Fibroblast of lung (primary cell): ENCODE measurements at regions not wholly inside any gene's neighbourhood (a gene's known extent, or its start where the extent isn't known, plus 50 kb on each side); places are given as distances from the start of the nearest gene placed in this dataset.

Experiments
- DNase-seq, 2 donors: peaks; one replicate each; pipeline versions ENCODE4 v3.0.0 to v3.0.0-alpha.2; 2010; ENCODE audit warnings: low read depth in 2 of 2
- H2AFZ ChIP-seq: 2 replicates; pipeline ENCODE4 v1.5.1; 2012; ENCODE audit warnings: low read length, control low read depth, inconsistent platforms
- H3K27ac ChIP-seq: 2 replicates; pipeline ENCODE4 v1.5.1; 2011; ENCODE audit warnings: low read length, control low read depth; ENCODE audit not compliant: insufficient read depth
- H3K27me3 ChIP-seq: 2 replicates; pipeline ENCODE4 v1.5.1; 2011; ENCODE audit warnings: mild to moderate bottlenecking, low read length; ENCODE audit not compliant: control insufficient read depth, insufficient read depth
- H3K36me3 ChIP-seq: 2 replicates; pipeline ENCODE4 v1.5.1; 2011; ENCODE audit warnings: low read length; ENCODE audit not compliant: control insufficient read depth, insufficient read depth
- H3K4me1 ChIP-seq: 2 replicates; pipeline ENCODE4 v1.5.1; 2011; ENCODE audit warnings: low read length; ENCODE audit not compliant: control insufficient read depth, insufficient read depth; ENCODE audit errors: extremely low read depth
- H3K4me2 ChIP-seq: 2 replicates; pipeline ENCODE4 v1.5.1; 2011; ENCODE audit warnings: low read length, control low read depth; ENCODE audit not compliant: insufficient read depth; ENCODE audit errors: extremely low read depth
- H3K4me3 ChIP-seq, 4 experiments: fragments of 200-600 bp in 1 of 4; sonication (generic) in 1 of 4; replicated peaks in 1 of 4; 2 replicates each; pipeline ENCODE4 v1.5.1; 2011 to 2016; ENCODE audit warnings: low read length in 4 of 4, low read depth in 3 of 4, mild to moderate bottlenecking in 3 of 4, control low read depth in 2 of 4, inconsistent platforms in 1 of 4, mixed read lengths in 1 of 4; ENCODE audit not compliant: insufficient read depth in 1 of 4; ENCODE audit errors: control extremely low read depth in 1 of 4
- H3K79me2 ChIP-seq: 2 replicates; pipeline ENCODE4 v1.5.1; 2012; ENCODE audit warnings: mild to moderate bottlenecking, low read length, inconsistent platforms; ENCODE audit not compliant: control insufficient read depth, insufficient read depth
- H3K9ac ChIP-seq: 2 replicates; pipeline ENCODE4 v1.5.1; 2011; ENCODE audit warnings: mild to moderate bottlenecking, low read length, control low read depth; ENCODE audit not compliant: insufficient read depth
- H3K9me3 ChIP-seq: 2 replicates; pipeline ENCODE4 v1.5.1; 2012; ENCODE audit warnings: low read depth, low read length; ENCODE audit not compliant: control insufficient read depth, insufficient read depth
- H4K20me1 ChIP-seq: 2 replicates; pipeline ENCODE4 v1.5.1; 2011; ENCODE audit warnings: low read length; ENCODE audit not compliant: control insufficient read depth, insufficient read depth; ENCODE audit errors: extremely low read depth
- EZH2 ChIP-seq: IDR thresholded peaks from 2 replicates; pipeline ENCODE4 v1.5.1; 2012; ENCODE audit warnings: low read length, control low read depth, mild to moderate bottlenecking; ENCODE audit errors: missing control alignments
- TF ChIP-seq, protein P1 (sequence below), 2 donors: IDR thresholded peaks in 1 of 2; conservative IDR thresholded peaks in 1 of 2; 1 replicate in 1 of 2; 2 replicates in 1 of 2; pipeline ENCODE4 v1.5.1; 2011 to 2012; ENCODE audit warnings: low read length in 2 of 2, control low read depth in 1 of 2, inconsistent platforms in 1 of 2, low read depth in 1 of 2, mild to moderate bottlenecking in 1 of 2

DNA sequence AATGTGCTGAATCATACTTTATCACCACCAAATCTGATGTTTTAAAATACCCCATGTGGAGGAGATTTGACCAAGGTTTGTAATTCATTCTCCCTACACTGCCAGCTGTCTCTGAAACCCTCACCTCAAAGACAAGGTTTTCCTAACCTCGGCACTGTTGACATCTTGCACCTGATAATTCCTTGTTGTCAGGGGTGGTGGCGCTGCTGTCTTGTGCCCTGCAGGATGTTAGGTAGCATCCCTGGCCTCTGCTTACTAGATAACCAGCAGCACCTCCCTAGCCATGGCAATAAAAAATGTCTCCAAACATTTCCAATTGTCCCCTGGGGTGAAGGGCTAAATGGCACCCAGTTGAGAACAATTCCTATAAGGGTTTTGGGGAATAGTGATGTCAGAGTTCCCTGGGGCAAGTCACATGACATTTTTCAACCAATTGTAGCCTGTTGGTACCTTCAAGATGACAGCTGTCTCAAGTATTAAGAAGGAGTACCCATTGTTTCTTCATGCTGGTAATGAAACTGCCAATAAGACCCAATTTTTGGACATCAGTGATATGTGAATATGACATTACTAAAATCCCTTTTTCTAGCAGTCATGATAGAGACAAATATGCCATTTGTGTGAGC, 160.6 kb upstream of the PLCXD3 start:
- H3K27me3 ChIP-seq = no peaks in the 10 kb centered on the region
- no peaks in the 10 kb centered on the region for H3K36me3 ChIP-seq
- no peak for DNase-seq
- H3K4me2 ChIP-seq = no peak overlapping the region
- H3K4me3 ChIP-seq = no peak overlapping the region
- H4K20me1 ChIP-seq = no peaks in the 10 kb centered on the region
- TF ChIP-seq EZH2 = no peak
- TF ChIP-seq, protein P1, sequence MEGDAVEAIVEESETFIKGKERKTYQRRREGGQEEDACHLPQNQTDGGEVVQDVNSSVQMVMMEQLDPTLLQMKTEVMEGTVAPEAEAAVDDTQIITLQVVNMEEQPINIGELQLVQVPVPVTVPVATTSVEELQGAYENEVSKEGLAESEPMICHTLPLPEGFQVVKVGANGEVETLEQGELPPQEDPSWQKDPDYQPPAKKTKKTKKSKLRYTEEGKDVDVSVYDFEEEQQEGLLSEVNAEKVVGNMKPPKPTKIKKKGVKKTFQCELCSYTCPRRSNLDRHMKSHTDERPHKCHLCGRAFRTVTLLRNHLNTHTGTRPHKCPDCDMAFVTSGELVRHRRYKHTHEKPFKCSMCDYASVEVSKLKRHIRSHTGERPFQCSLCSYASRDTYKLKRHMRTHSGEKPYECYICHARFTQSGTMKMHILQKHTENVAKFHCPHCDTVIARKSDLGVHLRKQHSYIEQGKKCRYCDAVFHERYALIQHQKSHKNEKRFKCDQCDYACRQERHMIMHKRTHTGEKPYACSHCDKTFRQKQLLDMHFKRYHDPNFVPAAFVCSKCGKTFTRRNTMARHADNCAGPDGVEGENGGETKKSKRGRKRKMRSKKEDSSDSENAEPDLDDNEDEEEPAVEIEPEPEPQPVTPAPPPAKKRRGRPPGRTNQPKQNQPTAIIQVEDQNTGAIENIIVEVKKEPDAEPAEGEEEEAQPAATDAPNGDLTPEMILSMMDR (conservative IDR thresholded peaks at IDR 0.05 in 1 of 2, IDR thresholded peaks at IDR 0.05 in 1 of 2; ENCODE audit: low read depth in 1 of 2, low read length in 2 of 2) = no peak
- H3K9ac ChIP-seq = no peak overlapping the region
- no peaks in the 10 kb centered on the region for H3K79me2 ChIP-seq
- H3K27ac ChIP-seq = no peak overlapping the region
- no peak overlapping the region for H2AFZ ChIP-seq
- no peaks in the 10 kb centered on the region for H3K9me3 ChIP-seq
- H3K4me1 ChIP-seq = no peaks in the 10 kb centered on the region

DNA sequence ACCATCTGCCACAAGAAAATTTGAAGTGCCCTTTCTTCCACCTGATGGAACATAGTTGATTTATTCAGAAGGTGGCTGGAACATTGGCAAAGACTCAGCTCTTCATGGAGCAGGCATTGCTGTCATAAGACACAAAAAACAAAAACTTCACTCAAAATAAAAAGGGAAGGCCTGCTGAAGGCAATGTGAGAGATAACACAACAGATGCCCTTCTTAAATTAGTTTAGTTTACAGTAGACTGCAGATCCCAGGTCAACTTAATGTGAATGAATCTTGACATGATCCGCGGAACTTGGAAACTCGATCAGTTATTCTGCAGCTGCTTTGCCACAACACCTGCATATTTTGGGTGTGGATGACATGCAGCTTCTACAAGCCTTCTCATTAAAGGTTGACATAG, 159.8 kb upstream of the PLCXD3 start:
- Histone ChIP-seq H3K27ac (no peak overlapping the region), H2AFZ (no peak overlapping the region), H3K9me3 (no peaks in the 10 kb centered on the region), H3K27me3 (no peaks in the 10 kb centered on the region), H3K36me3 (no peaks in the 10 kb centered on the region), H3K4me2 (no peak overlapping the region), H4K20me1 (no peaks in the 10 kb centered on the region), H3K79me2 (no peaks in the 10 kb centered on the region), H3K4me1 (no peaks in the 10 kb centered on the region), H3K9ac (no peak overlapping the region), H3K4me3 (no peak overlapping the region)
- TF ChIP-seq, protein P1 (conservative IDR thresholded peaks at IDR 0.05 in 1 of 2, IDR thresholded peaks at IDR 0.05 in 1 of 2; ENCODE audit: low read depth in 1 of 2, low read length in 2 of 2) = no peak
- no peak for TF ChIP-seq EZH2
- no peak for DNase-seq

DNA sequence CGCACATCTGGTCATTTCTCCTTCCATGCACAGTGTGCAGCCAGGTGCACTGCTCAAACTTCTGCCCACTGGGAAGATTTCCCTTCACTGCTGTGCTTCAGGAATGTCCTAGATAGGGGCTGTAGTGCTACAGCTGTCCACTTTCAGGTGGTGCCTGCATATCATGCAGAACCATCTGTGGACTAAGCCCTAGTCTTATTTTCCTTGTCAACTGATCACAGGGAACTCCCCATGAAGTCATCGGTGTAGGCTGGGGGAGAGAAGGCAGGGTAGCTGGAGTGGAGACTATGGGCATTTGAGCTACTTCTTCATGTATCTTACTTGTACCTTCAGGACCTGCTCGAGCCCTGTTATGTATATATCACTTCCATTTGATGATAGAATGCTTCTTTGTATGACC, 150.9 kb upstream of the PLCXD3 start:
- Histone ChIP-seq H3K27me3 (no peaks in the 10 kb centered on the region), H3K9ac (no peak overlapping the region), H3K36me3 (no peaks in the 10 kb centered on the region), H3K79me2 (no peaks in the 10 kb centered on the region), H4K20me1 (no peaks in the 10 kb centered on the region), H3K4me3 (no peak overlapping the region), H3K9me3 (no peaks in the 10 kb centered on the region), H2AFZ (no peak overlapping the region), H3K27ac (no peak overlapping the region), H3K4me1 (no peaks in the 10 kb centered on the region), H3K4me2 (no peak overlapping the region)
- DNase-seq = no peak
- TF ChIP-seq EZH2 = no peak
- TF ChIP-seq, protein P1 (conservative IDR thresholded peaks at IDR 0.05 in 1 of 2, IDR thresholded peaks at IDR 0.05 in 1 of 2; ENCODE audit: low read depth in 1 of 2, low read length in 2 of 2) = no peak
